Ovary (tissue), 7 donors: ENCODE measurements at regions not wholly inside any gene's neighbourhood (a gene's known extent, or its start where the extent isn't known, plus 50 kb on each side); places are given as distances from the start of the nearest gene placed in this dataset.

Experiments
- DNase-seq, 5 donors: peaks; one replicate each; pipeline ENCODE4 v3.0.0-alpha.2; 2019 to 2020
- H3K27ac ChIP-seq, 2 donors: fragments of 200-600 bp; one replicate each; pipeline versions ENCODE4 v1.5.1 to v1.8.0; 2019 to 2022
- H3K27me3 ChIP-seq: fragments of 200-600 bp; one replicate; pipeline ENCODE4 v1.8.0; 2022
- H3K36me3 ChIP-seq: fragments of 200-600 bp; sonication (generic); one replicate; pipeline ENCODE4 v1.5.1; 2019
- H3K4me1 ChIP-seq: one replicate; pipeline ENCODE4 v1.8.1; 2013; ENCODE audit warnings: mild to moderate bottlenecking, moderate library complexity; ENCODE audit not compliant: insufficient read depth
- H3K4me3 ChIP-seq: fragments of 200-600 bp; sonication (generic); one replicate; pipeline ENCODE4 v1.5.1; 2017
- H3K9me3 ChIP-seq, 2 donors: fragments of 200-600 bp in 1 of 2; sonication (generic) in 1 of 2; one replicate each; pipeline versions ENCODE4 v1.5.1 to v1.8.1; 2013 to 2019; ENCODE audit warnings: mild to moderate bottlenecking in 1 of 2, moderate library complexity in 1 of 2
- EP300 ChIP-seq: sonication (generic); formaldehyde crosslinking; IDR thresholded peaks from one replicate; pipeline ENCODE4 v1.6.1; 2017; ENCODE audit warnings: antibody characterized with exemption
- POLR2A ChIP-seq: fragments of 450-650 bp; IDR thresholded peaks from one replicate; pipeline ENCODE4 v1.6.1; 2017; ENCODE audit warnings: antibody characterized with exemption, mild to moderate bottlenecking, moderate library complexity
- WGBS, 3 donors: extraction: QIAGEN DNeasy Blood & Tissue Kit in 1 of 3; methylation state at CpG; one replicate each; pipeline versions ENCODE4 v1.1.5 to v1.1.7; 2013 to 2017; 5-methylcytosine and 5-hydroxymethylcytosine counted together
- intact Hi-C, 4 donors: fragments of 100-400 bp; cut with DNase I; formaldehyde crosslinking; loops; one replicate each; pipeline versions ENCODE4 v1.11.0 to v1.15.1; 2022 to 2023
- TF ChIP-seq, protein P1 (sequence below), 3 donors: fragments of 450-650 bp in 2 of 3; fragments of 200-600 bp in 1 of 3; IDR thresholded peaks; one replicate each; pipeline versions ENCODE4 v1.5.1 to v1.8.0; 2016 to 2022; ENCODE audit warnings: antibody characterized with exemption in 3 of 3, mild to moderate bottlenecking in 1 of 3
- donor health status: DM: no; HTN: no; CAD: no; lungs with moderate emphysema.
- donor health status: DM: no; HTN: no; CAD: no.
- donor health status: Bipolar disorder and iron deficiency.
- donor health status: DM: no; HTN: no; CAD: no.
- donor health status: DM: yes; HTN: yes; CAD: no.

DNA sequence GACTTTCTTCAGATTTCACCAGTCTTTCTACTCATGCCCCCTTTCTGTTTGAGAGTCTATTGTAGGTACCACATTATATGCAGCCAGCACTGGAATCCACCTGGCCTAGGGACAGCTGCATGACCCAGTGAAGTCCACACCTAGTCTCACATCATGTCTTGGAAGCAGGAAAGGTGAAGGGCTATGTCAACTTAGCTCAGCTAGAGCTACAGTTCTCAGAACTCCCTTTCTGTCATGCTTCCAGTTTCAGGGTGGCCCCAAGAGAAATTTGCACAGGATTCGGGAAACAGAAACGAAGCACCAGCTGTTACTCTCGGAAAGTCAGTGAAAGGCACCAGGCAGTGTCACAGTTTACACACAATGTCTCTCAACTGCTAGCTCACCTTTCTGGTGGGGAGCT is 51.6 kb upstream of the NLRP1 start:
- H3K27me3 ChIP-seq: no peaks in the 10 kb centered on the region
- H3K27ac ChIP-seq: no peak overlapping the region
- no peak overlapping the region for H3K4me3 ChIP-seq
- intact Hi-C loops: loop anchor here in 1 of 4 donors (5.0 kb wide), 1 partner anchor 641 kb away; no protein-coding TSS in a partner anchor
- no peaks in the 10 kb centered on the region for H3K4me1 ChIP-seq
- no peak for TF ChIP-seq EP300
- no peak for TF ChIP-seq POLR2A
- TF ChIP-seq, protein P1, sequence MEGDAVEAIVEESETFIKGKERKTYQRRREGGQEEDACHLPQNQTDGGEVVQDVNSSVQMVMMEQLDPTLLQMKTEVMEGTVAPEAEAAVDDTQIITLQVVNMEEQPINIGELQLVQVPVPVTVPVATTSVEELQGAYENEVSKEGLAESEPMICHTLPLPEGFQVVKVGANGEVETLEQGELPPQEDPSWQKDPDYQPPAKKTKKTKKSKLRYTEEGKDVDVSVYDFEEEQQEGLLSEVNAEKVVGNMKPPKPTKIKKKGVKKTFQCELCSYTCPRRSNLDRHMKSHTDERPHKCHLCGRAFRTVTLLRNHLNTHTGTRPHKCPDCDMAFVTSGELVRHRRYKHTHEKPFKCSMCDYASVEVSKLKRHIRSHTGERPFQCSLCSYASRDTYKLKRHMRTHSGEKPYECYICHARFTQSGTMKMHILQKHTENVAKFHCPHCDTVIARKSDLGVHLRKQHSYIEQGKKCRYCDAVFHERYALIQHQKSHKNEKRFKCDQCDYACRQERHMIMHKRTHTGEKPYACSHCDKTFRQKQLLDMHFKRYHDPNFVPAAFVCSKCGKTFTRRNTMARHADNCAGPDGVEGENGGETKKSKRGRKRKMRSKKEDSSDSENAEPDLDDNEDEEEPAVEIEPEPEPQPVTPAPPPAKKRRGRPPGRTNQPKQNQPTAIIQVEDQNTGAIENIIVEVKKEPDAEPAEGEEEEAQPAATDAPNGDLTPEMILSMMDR (IDR thresholded peaks at IDR 0.05): no peak
- H3K9me3 ChIP-seq: no peaks in the 10 kb centered on the region
- no peaks in the 10 kb centered on the region for H3K36me3 ChIP-seq
- no peak for DNase-seq
- WGBS, 3 donors: 68 to 81% (median 80%) methylated on average over 3 of the region's 3 CpGs

- TF ChIP-seq, protein P1 (IDR thresholded peaks at IDR 0.05): no peak
- TF ChIP-seq EP300 (no peak), POLR2A (no peak)
- no peak for DNase-seq
- Histone ChIP-seq H3K27ac (no peak overlapping the region), H3K4me1 (no peaks in the 10 kb centered on the region), H3K4me3 (no peak overlapping the region), H3K27me3 (no peaks in the 10 kb centered on the region), H3K9me3 (no peaks in the 10 kb centered on the region), H3K36me3 (no peaks in the 10 kb centered on the region)
- WGBS, 3 donors: 52 to 57% (median 54%) methylated on average over 2 of the region's 2 CpGs
- intact Hi-C loops: loop anchor here in 1 of 4 donors (5.0 kb wide), 1 partner anchor 639 kb away; no protein-coding TSS in a partner anchor
These were observed 54.3 kb upstream of the NLRP1 start for GRCh38 chr17:5638596-5638995.

GRCh38 chr17:5640726-5641125 is 56.4 kb upstream of the NLRP1 start:
- TF ChIP-seq, protein P1 (IDR thresholded peaks at IDR 0.05): no peak
- no peak for TF ChIP-seq POLR2A
- TF ChIP-seq EP300: no peak
- intact Hi-C loops: no loop called here
- no peaks in the 10 kb centered on the region for H3K36me3 ChIP-seq
- no peak for DNase-seq
- 62 to 84% (median 77%) methylated on average over 2 of the region's 2 CpGs for WGBS, 3 donors
- H3K27ac ChIP-seq: no peak overlapping the region
- no peaks in the 10 kb centered on the region for H3K27me3 ChIP-seq
- H3K9me3 ChIP-seq: no peaks in the 10 kb centered on the region
- H3K4me3 ChIP-seq: no peak overlapping the region
- no peaks in the 10 kb centered on the region for H3K4me1 ChIP-seq

DNA sequence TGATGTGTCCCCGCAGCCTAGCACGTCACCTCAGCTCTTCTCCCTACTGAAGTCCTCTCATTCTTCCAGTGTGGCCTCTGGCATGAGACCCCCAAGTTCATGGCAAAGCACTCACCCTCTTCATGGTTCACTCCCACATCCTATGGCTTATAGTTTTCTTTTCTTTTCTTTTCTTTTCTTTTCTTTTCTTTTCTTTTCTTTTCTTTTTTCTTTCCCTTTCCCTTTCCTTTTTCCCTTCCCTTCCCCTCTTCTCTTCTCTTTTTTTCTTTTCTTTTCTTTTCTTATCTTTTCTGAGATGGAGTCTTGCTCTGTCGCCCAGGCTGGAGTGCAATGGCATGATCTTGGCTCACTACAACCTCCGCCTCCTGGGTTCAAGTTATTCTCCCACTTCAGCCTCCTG is 58.4 kb upstream of the NLRP1 start:
- intact Hi-C loops: no loop called here
- DNase-seq: no peak
- 88 to 93% (median 93%) methylated on average over 4 of the region's 4 CpGs for WGBS, 3 donors
- Histone ChIP-seq H3K27ac (no peak overlapping the region), H3K4me3 (no peak overlapping the region), H3K4me1 (no peaks in the 10 kb centered on the region), H3K27me3 (no peaks in the 10 kb centered on the region), H3K9me3 (no peaks in the 10 kb centered on the region), H3K36me3 (no peaks in the 10 kb centered on the region)
- TF ChIP-seq, protein P1 (IDR thresholded peaks at IDR 0.05): no peak
- TF ChIP-seq POLR2A: no peak
- no peak for TF ChIP-seq EP300

GRCh38 chr17:5644065-5644464 is 59.8 kb upstream of the NLRP1 start:
- no peaks in the 10 kb centered on the region for H3K27me3 ChIP-seq
- H3K4me1 ChIP-seq: no peaks in the 10 kb centered on the region
- TF ChIP-seq EP300: no peak
- TF ChIP-seq, protein P1 (IDR thresholded peaks at IDR 0.05): no peak
- TF ChIP-seq POLR2A: no peak
- H3K4me3 ChIP-seq: no peak overlapping the region
- no peaks in the 10 kb centered on the region for H3K36me3 ChIP-seq
- intact Hi-C loops: no loop called here
- no peak for DNase-seq
- no peaks in the 10 kb centered on the region for H3K9me3 ChIP-seq
- WGBS, 3 donors: 55 to 85% (median 60%) methylated on average over 3 of the region's 3 CpGs
- H3K27ac ChIP-seq: no peak overlapping the region
